ENCODE measurements at regions not wholly inside any gene's neighbourhood (a gene's known extent, or its start where the extent isn't known, plus 50 kb on each side); places are given as distances from the start of the nearest gene placed in this dataset.
"Not testable (repeated sequence)": the region's sequence is repeated elsewhere in the genome, so short reads cannot be mapped to it uniquely, and the experiment has no call there.

DNA sequence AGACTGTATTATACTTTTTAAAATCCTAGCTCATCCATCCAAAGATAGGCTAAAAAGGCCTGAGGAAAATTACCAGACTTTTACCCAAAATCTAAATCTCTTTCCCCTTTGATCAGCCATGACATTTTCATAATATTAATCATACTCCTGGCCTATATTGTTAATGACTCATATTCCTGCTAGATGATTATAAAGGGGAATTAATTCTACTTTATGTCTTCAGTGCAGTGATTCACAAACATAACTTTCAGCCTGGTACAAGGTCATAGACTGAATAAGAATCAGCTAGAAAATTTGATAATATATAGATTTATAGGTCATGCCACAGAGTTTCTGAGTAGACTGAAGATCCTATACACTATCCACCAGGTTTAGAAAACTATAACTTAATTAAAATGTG lies 1905.4 kb downstream of the C4orf33 start:
- H3K36me3 ChIP-seq (replicated peaks; ENCODE audit: low read depth, low read length), result no peaks in the 10 kb centered on the region
- no peak overlapping the region for H3K4me2 ChIP-seq (ENCODE audit: low read length)
- H2AFZ ChIP-seq (ENCODE audit: low read depth, low read length), result no peak overlapping the region
- H3K9me3 ChIP-seq (ENCODE audit: insufficient read depth, low read length), result no peaks in the 10 kb centered on the region
- TF ChIP-seq CTCF (IDR thresholded peaks at IDR 0.05; ENCODE audit: low read depth, low read length) (no peak), EZH2phosphoT487 (IDR thresholded peaks at IDR 0.05; ENCODE audit: low read depth) (no peak)
- H3K27ac ChIP-seq (ENCODE audit: low read length), result no peak overlapping the region
- no peak overlapping the region for H3K4me3 ChIP-seq (ENCODE audit: low read length)
- H3K9ac ChIP-seq (ENCODE audit: low read length), result no peak overlapping the region
- no peaks in the 10 kb centered on the region for H3K27me3 ChIP-seq (ENCODE audit: low read depth, low read length)
- no peaks in the 10 kb centered on the region for H3K79me2 ChIP-seq (ENCODE audit: low read length)
- no peaks in the 10 kb centered on the region for H4K20me1 ChIP-seq (ENCODE audit: insufficient read depth, low read length)
- H3K4me1 ChIP-seq (ENCODE audit: low read length), result no peaks in the 10 kb centered on the region

GRCh38 chr4:131002132-131002531 lies 1906.2 kb downstream of the C4orf33 start:
- Histone ChIP-seq H3K9ac (ENCODE audit: low read length) (no peak overlapping the region), H3K4me1 (ENCODE audit: low read length) (no peaks in the 10 kb centered on the region), H3K4me2 (ENCODE audit: low read length) (no peak overlapping the region), H2AFZ (ENCODE audit: low read depth, low read length) (no peak overlapping the region), H3K4me3 (ENCODE audit: low read length) (no peak overlapping the region), H3K79me2 (ENCODE audit: low read length) (no peaks in the 10 kb centered on the region), H3K27me3 (ENCODE audit: low read depth, low read length) (no peaks in the 10 kb centered on the region), H4K20me1 (ENCODE audit: insufficient read depth, low read length) (no peaks in the 10 kb centered on the region), H3K9me3 (ENCODE audit: insufficient read depth, low read length) (no peaks in the 10 kb centered on the region), H3K27ac (ENCODE audit: low read length) (no peak overlapping the region), H3K36me3 (replicated peaks; ENCODE audit: low read depth, low read length) (no peaks in the 10 kb centered on the region)
- TF ChIP-seq CTCF (IDR thresholded peaks at IDR 0.05; ENCODE audit: low read depth, low read length), result no peak
- TF ChIP-seq EZH2phosphoT487 (IDR thresholded peaks at IDR 0.05; ENCODE audit: low read depth), result no peak

DNA sequence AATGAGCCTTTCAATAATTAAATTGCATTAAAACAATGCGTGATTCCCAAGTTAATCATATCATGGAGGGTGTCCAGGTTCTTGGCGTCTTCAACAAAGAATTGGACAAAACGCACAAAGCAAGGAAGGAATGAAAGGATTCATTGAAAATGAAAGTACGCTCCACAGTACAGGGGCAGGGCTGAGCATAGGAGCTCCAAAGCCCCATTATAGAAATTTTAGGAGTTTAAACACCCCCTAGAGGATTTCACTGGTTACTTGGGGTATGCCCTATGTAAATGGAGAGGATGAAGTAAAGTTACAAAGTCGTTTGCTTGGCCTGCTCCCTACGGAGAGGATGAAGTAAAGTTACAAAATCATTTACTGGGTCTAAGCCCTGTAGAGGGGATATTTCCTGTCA lies 1910.4 kb downstream of the C4orf33 start:
- no peak for TF ChIP-seq EZH2phosphoT487 (IDR thresholded peaks at IDR 0.05; ENCODE audit: low read depth)
- TF ChIP-seq CTCF (IDR thresholded peaks at IDR 0.05; ENCODE audit: low read depth, low read length), result no peak

DNA sequence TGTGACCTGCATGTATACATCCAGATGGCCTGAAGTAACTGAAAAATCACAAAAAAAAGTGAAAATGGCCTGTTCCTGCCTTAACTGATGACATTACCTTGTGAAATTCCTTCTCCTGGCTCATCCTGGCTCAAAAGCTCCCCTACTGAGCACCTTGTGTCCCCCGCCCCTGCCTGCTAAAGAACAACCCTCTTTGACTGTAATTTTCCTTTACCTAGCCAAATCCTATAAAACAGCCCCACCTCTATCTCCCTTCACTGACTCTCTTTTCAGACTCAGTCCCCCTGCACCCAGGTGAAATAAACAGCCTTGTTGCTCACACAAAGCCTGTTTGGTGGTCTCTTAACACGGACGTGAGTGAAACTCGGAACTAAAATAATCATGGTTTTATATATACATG lies 1916.0 kb downstream of the C4orf33 start:
- H3K9ac ChIP-seq (ENCODE audit: low read length); H3K36me3 ChIP-seq (replicated peaks; ENCODE audit: low read depth, low read length); H3K79me2 ChIP-seq (ENCODE audit: low read length); H3K4me1 ChIP-seq (ENCODE audit: low read length); H3K27ac ChIP-seq (ENCODE audit: low read length); H3K4me2 ChIP-seq (ENCODE audit: low read length); H3K27me3 ChIP-seq (ENCODE audit: low read depth, low read length); H2AFZ ChIP-seq (ENCODE audit: low read depth, low read length); H3K4me3 ChIP-seq (ENCODE audit: low read length); H3K9me3 ChIP-seq (ENCODE audit: insufficient read depth, low read length); H4K20me1 ChIP-seq (ENCODE audit: insufficient read depth, low read length): not testable (repeated sequence)

More for the DNA sequence above, 1910.4 kb downstream of the C4orf33 start:
- Histone ChIP-seq H3K4me3 (ENCODE audit: low read length) (no peak overlapping the region), H3K4me1 (ENCODE audit: low read length) (no peaks in the 10 kb centered on the region), H4K20me1 (ENCODE audit: insufficient read depth, low read length) (no peaks in the 10 kb centered on the region), H3K36me3 (replicated peaks; ENCODE audit: low read depth, low read length) (no peaks in the 10 kb centered on the region), H3K27ac (ENCODE audit: low read length) (no peak overlapping the region), H3K4me2 (ENCODE audit: low read length) (no peak overlapping the region), H3K79me2 (ENCODE audit: low read length) (no peaks in the 10 kb centered on the region), H3K9ac (ENCODE audit: low read length) (no peak overlapping the region), H3K9me3 (ENCODE audit: insufficient read depth, low read length) (no peaks in the 10 kb centered on the region), H3K27me3 (ENCODE audit: low read depth, low read length) (no peaks in the 10 kb centered on the region), H2AFZ (ENCODE audit: low read depth, low read length) (no peak overlapping the region)

DNA sequence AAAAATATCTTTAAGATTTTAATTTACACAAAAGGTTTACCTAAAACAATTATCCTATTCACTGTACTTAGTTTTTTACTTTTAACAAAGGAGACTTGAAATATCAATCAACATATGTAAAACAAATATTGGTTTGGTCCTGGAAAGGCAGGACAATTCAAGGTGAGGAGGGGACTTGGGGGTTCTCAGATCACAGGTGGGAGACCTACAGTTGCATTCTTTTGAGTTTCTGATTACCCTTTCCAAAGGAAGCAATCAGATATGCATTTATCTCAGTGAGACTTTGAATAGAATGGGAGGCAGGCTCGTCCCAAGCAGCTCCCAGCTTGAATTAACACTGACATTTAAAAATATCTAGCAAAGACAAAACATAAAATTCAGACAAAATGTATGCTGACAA lies 1917.3 kb downstream of the C4orf33 start:
- no peaks in the 10 kb centered on the region for H3K36me3 ChIP-seq (replicated peaks; ENCODE audit: low read depth, low read length)
- H3K4me1 ChIP-seq (ENCODE audit: low read length), result no peaks in the 10 kb centered on the region
- no peak overlapping the region for H3K9ac ChIP-seq (ENCODE audit: low read length)
- no peaks in the 10 kb centered on the region for H3K9me3 ChIP-seq (ENCODE audit: insufficient read depth, low read length)
- H3K27ac ChIP-seq (ENCODE audit: low read length), result no peak overlapping the region
- no peak overlapping the region for H3K4me2 ChIP-seq (ENCODE audit: low read length)
- no peaks in the 10 kb centered on the region for H3K27me3 ChIP-seq (ENCODE audit: low read depth, low read length)
- H2AFZ ChIP-seq (ENCODE audit: low read depth, low read length), result no peak overlapping the region
- TF ChIP-seq EZH2phosphoT487 (IDR thresholded peaks at IDR 0.05; ENCODE audit: low read depth), result no peak
- no peak for TF ChIP-seq CTCF (IDR thresholded peaks at IDR 0.05; ENCODE audit: low read depth, low read length)
- no peaks in the 10 kb centered on the region for H4K20me1 ChIP-seq (ENCODE audit: insufficient read depth, low read length)
- H3K79me2 ChIP-seq (ENCODE audit: low read length), result no peaks in the 10 kb centered on the region
- H3K4me3 ChIP-seq (ENCODE audit: low read length), result no peak overlapping the region

Measured in OCI-LY3 (cell line).